ENCODE measurements at regions not wholly inside any gene's neighbourhood (a gene's known extent, or its start where the extent isn't known, plus 50 kb on each side); places are given as distances from the start of the nearest gene placed in this dataset.

GRCh38 chr5:116703328-116703727, 128.7 kb upstream of the SEMA6A start:
- no peak for DNase-seq

GRCh38 chr5:116702776-116703175, 128.2 kb upstream of the SEMA6A start:
- DNase-seq, result no peak

GRCh38 chr5:116699332-116699731, 124.7 kb upstream of the SEMA6A start:
- no peak for DNase-seq

GRCh38 chr5:116696366-116696765, 121.7 kb upstream of the SEMA6A start:
- DNase-seq, result no peak

GRCh38 chr5:116695681-116696080, 121.1 kb upstream of the SEMA6A start:
- no peak for DNase-seq

- no peak for DNase-seq
These were observed 111.8 kb upstream of the SEMA6A start for GRCh38 chr5:116686438-116686837.

GRCh38 chr5:116685931-116686330, 111.3 kb upstream of the SEMA6A start:
- no peak for DNase-seq

GRCh38 chr5:116685069-116685468, 110.4 kb upstream of the SEMA6A start:
- DNase-seq, result no peak

GRCh38 chr5:116681334-116682013, 106.9 kb upstream of the SEMA6A start:
- no peak for DNase-seq

GRCh38 chr5:116675626-116675910, 100.9 kb upstream of the SEMA6A start:
- DNase-seq, result no peak

- DNase-seq, result no peak
These were observed 100.4 kb upstream of the SEMA6A start for GRCh38 chr5:116674881-116675625.

- DNase-seq, result no peak
These were observed 98.8 kb upstream of the SEMA6A start for GRCh38 chr5:116673453-116673852.

- no peak for DNase-seq
These were observed 97.6 kb upstream of the SEMA6A start for GRCh38 chr5:116672203-116672602.

GRCh38 chr5:116671211-116671736, 96.7 kb upstream of the SEMA6A start:
- DNase-seq, result no peak

GRCh38 chr5:116669261-116670031, 94.8 kb upstream of the SEMA6A start:
- DNase-seq, result no peak

- no peak for DNase-seq
These were observed 93.8 kb upstream of the SEMA6A start for GRCh38 chr5:116668390-116668789.

GRCh38 chr5:116666901-116667300, 92.3 kb upstream of the SEMA6A start:
- DNase-seq, result no peak

GRCh38 chr5:116664988-116665387, 90.4 kb upstream of the SEMA6A start:
- DNase-seq, result no peak

GRCh38 chr5:116663081-116663480, 88.5 kb upstream of the SEMA6A start:
- no peak for DNase-seq

- no peak for DNase-seq
These were observed 86.8 kb upstream of the SEMA6A start for GRCh38 chr5:116661419-116661818.

GRCh38 chr5:116660929-116661328, 86.3 kb upstream of the SEMA6A start:
- no peak for DNase-seq

GRCh38 chr5:116658830-116659229, 84.2 kb upstream of the SEMA6A start:
- DNase-seq, result no peak

- no peak for DNase-seq
These were observed 83.5 kb upstream of the SEMA6A start for GRCh38 chr5:116658141-116658540.

GRCh38 chr5:116655431-116655830, 80.8 kb upstream of the SEMA6A start:
- DNase-seq, result no peak

Measured in CD4-positive, alpha-beta T cell treated with Interleukin-17A for 1 hour (primary cell).